ENCODE measurements at regions not wholly inside any gene's neighbourhood (a gene's known extent, or its start where the extent isn't known, plus 50 kb on each side); places are given as distances from the start of the nearest gene placed in this dataset.

- ChIA-PET CTCF (no interaction called here), POLR2A (no interaction called here)
- ATAC-seq = peak; percentile 51
- Mint-ChIP-seq H3K36me3 (ENCODE audit: low read depth) (no peaks in the 10 kb centered on the region), H3K4me1 (no peaks in the 10 kb centered on the region), H3K9me3 (ENCODE audit: low read depth) (peaks cover 2% of the 10 kb centered on the region), H3K27ac (no peak overlapping the region), H3K27me3 (no peaks in the 10 kb centered on the region), H3K4me3 (no peak overlapping the region)
- peak; percentile 11 for DNase-seq
- intact Hi-C loops (cut with DNase I, micrococcal nuclease) = no loop called here
These were observed 124.1 kb upstream of the KCNN2 start for GRCh38 chr5:114237766-114238165.

- Mint-ChIP-seq H3K27ac (no peak overlapping the region), H3K4me3 (no peak overlapping the region), H3K27me3 (no peaks in the 10 kb centered on the region), H3K4me1 (no peaks in the 10 kb centered on the region), H3K9me3 (ENCODE audit: low read depth) (peaks cover 2% of the 10 kb centered on the region), H3K36me3 (ENCODE audit: low read depth) (no peaks in the 10 kb centered on the region)
- no peak for DNase-seq
- ChIA-PET CTCF (no interaction called here), POLR2A (no interaction called here)
- no peak for ATAC-seq
- intact Hi-C loops (cut with DNase I, micrococcal nuclease) = no loop called here
These were observed 123.0 kb upstream of the KCNN2 start for GRCh38 chr5:114238771-114239313.

- Mint-ChIP-seq H3K4me1 (no peaks in the 10 kb centered on the region), H3K4me3 (no peak overlapping the region), H3K9me3 (ENCODE audit: low read depth) (peaks cover 2% of the 10 kb centered on the region), H3K36me3 (ENCODE audit: low read depth) (no peaks in the 10 kb centered on the region), H3K27ac (no peak overlapping the region), H3K27me3 (no peaks in the 10 kb centered on the region)
- no peak for ATAC-seq
- intact Hi-C loops (cut with DNase I, micrococcal nuclease) = no loop called here
- no peak for DNase-seq
- ChIA-PET CTCF (no interaction called here), POLR2A (no interaction called here)
These were observed 118.4 kb upstream of the KCNN2 start for GRCh38 chr5:114243281-114243971.

- POLR2A ChIA-PET = no interaction called here
- Mint-ChIP-seq H3K4me1 (no peaks in the 10 kb centered on the region), H3K9me3 (ENCODE audit: low read depth) (peaks cover 2% of the 10 kb centered on the region)
These were observed 117.9 kb upstream of the KCNN2 start for GRCh38 chr5:114243972-114244317.

GRCh38 chr5:114249823-114250222, 112.0 kb upstream of the KCNN2 start:
- H3K4me1 Mint-ChIP-seq = no peaks in the 10 kb centered on the region
- POLR2A ChIA-PET = no interaction called here
- intact Hi-C loops (cut with DNase I, micrococcal nuclease) = no loop called here
- H3K4me3 Mint-ChIP-seq = no peak overlapping the region
- ATAC-seq (no peak), DNase-seq (no peak)
- no peaks in the 10 kb centered on the region for H3K9me3 Mint-ChIP-seq (ENCODE audit: low read depth)
- H3K27ac Mint-ChIP-seq = no peak overlapping the region
- H3K36me3 Mint-ChIP-seq (ENCODE audit: low read depth) = no peaks in the 10 kb centered on the region
- H3K27me3 Mint-ChIP-seq = no peaks in the 10 kb centered on the region
- CTCF ChIA-PET = no interaction called here

More at GRCh38 chr5:114243972-114244317, 117.9 kb upstream of the KCNN2 start:
- Mint-ChIP-seq H3K27ac (no peak overlapping the region), H3K36me3 (ENCODE audit: low read depth) (no peaks in the 10 kb centered on the region), H3K27me3 (no peaks in the 10 kb centered on the region), H3K4me3 (no peak overlapping the region)
- DNase-seq (no peak), ATAC-seq (no peak)
- CTCF ChIA-PET = interaction anchor here (1.0 kb wide), 1 partner anchor 545 kb away, joined by 3 read pairs; no protein-coding TSS in a partner anchor
- intact Hi-C loops (cut with DNase I, micrococcal nuclease) = no loop called here

GRCh38 chr5:114250536-114250935, 111.3 kb upstream of the KCNN2 start:
- H3K9me3 Mint-ChIP-seq (ENCODE audit: low read depth) = no peaks in the 10 kb centered on the region
- H3K4me3 Mint-ChIP-seq = no peak overlapping the region
- ATAC-seq (no peak), DNase-seq (no peak)
- intact Hi-C loops (cut with DNase I, micrococcal nuclease) = no loop called here
- POLR2A ChIA-PET = no interaction called here
- no peaks in the 10 kb centered on the region for H3K27me3 Mint-ChIP-seq
- CTCF ChIA-PET = no interaction called here
- no peak overlapping the region for H3K27ac Mint-ChIP-seq
- no peaks in the 10 kb centered on the region for H3K36me3 Mint-ChIP-seq (ENCODE audit: low read depth)
- no peaks in the 10 kb centered on the region for H3K4me1 Mint-ChIP-seq

GRCh38 chr5:114252226-114252625, 109.6 kb upstream of the KCNN2 start:
- H3K9me3 Mint-ChIP-seq (ENCODE audit: low read depth) = no peaks in the 10 kb centered on the region
- intact Hi-C loops (cut with DNase I, micrococcal nuclease) = no loop called here
- ATAC-seq (no peak), DNase-seq (no peak)
- H3K36me3 Mint-ChIP-seq (ENCODE audit: low read depth) = no peaks in the 10 kb centered on the region
- no peaks in the 10 kb centered on the region for H3K27me3 Mint-ChIP-seq
- ChIA-PET POLR2A (no interaction called here), CTCF (no interaction called here)
- no peaks in the 10 kb centered on the region for H3K4me1 Mint-ChIP-seq
- H3K27ac Mint-ChIP-seq = no peak overlapping the region
- H3K4me3 Mint-ChIP-seq = no peak overlapping the region

GRCh38 chr5:114255260-114255659, 106.6 kb upstream of the KCNN2 start:
- H3K27ac Mint-ChIP-seq = no peak overlapping the region
- H3K9me3 Mint-ChIP-seq (ENCODE audit: low read depth) = peaks cover 5% of the 10 kb centered on the region
- H3K4me3 Mint-ChIP-seq = no peak overlapping the region
- DNase-seq = no peak
- no peaks in the 10 kb centered on the region for H3K4me1 Mint-ChIP-seq
- no peak for ATAC-seq
- ChIA-PET POLR2A (no interaction called here), CTCF (no interaction called here)
- no peaks in the 10 kb centered on the region for H3K27me3 Mint-ChIP-seq
- intact Hi-C loops (cut with DNase I, micrococcal nuclease) = no loop called here
- no peaks in the 10 kb centered on the region for H3K36me3 Mint-ChIP-seq (ENCODE audit: low read depth)

GRCh38 chr5:114261989-114262388, 99.9 kb upstream of the KCNN2 start:
- H3K27ac Mint-ChIP-seq = no peak overlapping the region
- no peak for ATAC-seq
- ChIA-PET POLR2A (no interaction called here), CTCF (no interaction called here)
- no peak overlapping the region for H3K4me3 Mint-ChIP-seq
- no peaks in the 10 kb centered on the region for H3K27me3 Mint-ChIP-seq
- H3K36me3 Mint-ChIP-seq (ENCODE audit: low read depth) = no peaks in the 10 kb centered on the region
- no peak for DNase-seq
- H3K9me3 Mint-ChIP-seq (ENCODE audit: low read depth) = peaks cover 5% of the 10 kb centered on the region
- H3K4me1 Mint-ChIP-seq = no peaks in the 10 kb centered on the region
- intact Hi-C loops (cut with DNase I, micrococcal nuclease) = no loop called here

GRCh38 chr5:114265432-114266060, 96.3 kb upstream of the KCNN2 start:
- no peaks in the 10 kb centered on the region for H3K9me3 Mint-ChIP-seq (ENCODE audit: low read depth)
- ChIA-PET POLR2A (no interaction called here), CTCF (no interaction called here)
- H3K4me1 Mint-ChIP-seq = no peaks in the 10 kb centered on the region
- intact Hi-C loops (cut with DNase I, micrococcal nuclease) = no loop called here
- H3K4me3 Mint-ChIP-seq = no peak overlapping the region
- H3K36me3 Mint-ChIP-seq (ENCODE audit: low read depth) = no peaks in the 10 kb centered on the region
- ATAC-seq (no peak), DNase-seq (no peak)
- no peak overlapping the region for H3K27ac Mint-ChIP-seq
- H3K27me3 Mint-ChIP-seq = no peaks in the 10 kb centered on the region

GRCh38 chr5:114266374-114266773, 95.5 kb upstream of the KCNN2 start:
- no peak overlapping the region for H3K27ac Mint-ChIP-seq
- no peak for ATAC-seq
- CTCF ChIA-PET = no interaction called here

GRCh38 chr5:114296191-114296590, 65.7 kb upstream of the KCNN2 start:
- intact Hi-C loops (cut with DNase I, micrococcal nuclease) = no loop called here

More at GRCh38 chr5:114266374-114266773, 95.5 kb upstream of the KCNN2 start:
- no peak for DNase-seq
- H3K9me3 Mint-ChIP-seq (ENCODE audit: low read depth) = no peaks in the 10 kb centered on the region
- no peaks in the 10 kb centered on the region for H3K4me1 Mint-ChIP-seq
- H3K36me3 Mint-ChIP-seq (ENCODE audit: low read depth) = no peaks in the 10 kb centered on the region
- no peaks in the 10 kb centered on the region for H3K27me3 Mint-ChIP-seq
- no peak overlapping the region for H3K4me3 Mint-ChIP-seq
- intact Hi-C loops (cut with DNase I, micrococcal nuclease) = no loop called here
- POLR2A ChIA-PET = no interaction called here

More at GRCh38 chr5:114296191-114296590, 65.7 kb upstream of the KCNN2 start:
- Mint-ChIP-seq H3K27ac (no peak overlapping the region), H3K36me3 (ENCODE audit: low read depth) (no peaks in the 10 kb centered on the region), H3K9me3 (ENCODE audit: low read depth) (peaks cover 2% of the 10 kb centered on the region), H3K4me3 (no peak overlapping the region), H3K4me1 (no peaks in the 10 kb centered on the region), H3K27me3 (no peaks in the 10 kb centered on the region)
- no peak for DNase-seq
- POLR2A ChIA-PET = no interaction called here
- CTCF ChIA-PET = no interaction called here
- no peak for ATAC-seq
